Activated CD4-positive, CD25-positive, alpha-beta regulatory T cell treated with anti-CD3 and anti-CD28 coated beads, Interleukin-2, amount 50 U/mL, for 72 hours (primary cell): ENCODE measurements at regions not wholly inside any gene's neighbourhood (a gene's known extent, or its start where the extent isn't known, plus 50 kb on each side); places are given as distances from the start of the nearest gene placed in this dataset.

ENCODE experiments used
- DNase-seq: peaks from one replicate; pipeline ENCODE4 v3.0.0; 2021

DNA sequence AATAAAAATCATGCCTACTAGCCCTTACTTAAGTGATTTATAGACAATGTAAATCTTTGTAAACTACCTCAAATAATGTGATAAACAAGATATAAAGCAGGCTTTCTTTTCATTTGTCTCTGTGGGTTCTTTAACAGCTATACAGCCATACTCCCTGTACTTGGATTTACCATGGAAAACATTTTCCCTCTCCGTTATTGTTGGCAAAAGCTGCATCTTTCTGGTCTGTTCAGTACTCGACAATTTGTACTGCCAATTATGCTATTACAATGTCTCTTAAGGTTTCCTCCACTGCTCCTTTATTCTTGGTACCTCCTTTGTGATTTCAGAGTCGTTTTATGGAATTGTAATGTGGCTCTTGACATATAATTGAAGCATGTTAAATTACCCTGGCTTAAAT, 426.3 kb upstream of the PKDCC start:
- DNase-seq, result no peak

DNA sequence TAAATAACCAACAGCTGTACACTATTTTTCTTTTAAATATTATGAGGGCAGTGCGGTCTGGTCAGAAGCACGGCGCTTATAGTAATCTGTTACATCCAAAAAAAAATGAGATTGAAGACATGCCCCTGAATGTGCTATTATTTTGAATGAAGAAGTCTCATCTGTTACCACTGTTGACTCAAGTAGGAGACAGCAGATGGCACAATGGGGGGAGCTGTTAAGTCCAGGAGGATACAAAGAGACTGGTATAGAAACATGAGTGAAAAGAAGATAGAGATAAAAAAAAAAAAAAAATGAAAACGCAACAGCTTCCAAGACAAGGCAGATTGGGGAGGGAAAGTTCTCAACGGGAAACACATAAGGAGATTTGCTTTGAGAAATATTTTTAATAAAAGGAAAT, 425.5 kb upstream of the PKDCC start:
- no peak for DNase-seq

DNA sequence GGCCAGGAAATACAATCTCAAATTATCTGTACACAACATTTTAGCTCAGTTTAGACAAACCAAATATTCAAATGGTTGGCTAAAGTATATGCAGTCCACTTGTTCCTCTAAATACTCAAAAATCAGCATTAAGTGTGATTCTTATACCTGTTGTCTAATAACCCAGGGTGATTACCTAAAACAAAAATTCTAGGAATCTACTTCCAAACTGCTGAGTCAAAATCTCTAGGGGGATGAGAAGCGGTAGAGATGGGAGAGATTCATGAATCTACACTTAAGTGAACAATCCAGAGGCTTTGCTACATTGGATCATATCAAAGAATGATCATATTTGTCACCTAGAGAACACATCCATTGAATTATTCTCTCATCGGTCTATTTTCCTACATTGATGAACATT, 420.9 kb upstream of the PKDCC start:
- DNase-seq, result no peak

DNA sequence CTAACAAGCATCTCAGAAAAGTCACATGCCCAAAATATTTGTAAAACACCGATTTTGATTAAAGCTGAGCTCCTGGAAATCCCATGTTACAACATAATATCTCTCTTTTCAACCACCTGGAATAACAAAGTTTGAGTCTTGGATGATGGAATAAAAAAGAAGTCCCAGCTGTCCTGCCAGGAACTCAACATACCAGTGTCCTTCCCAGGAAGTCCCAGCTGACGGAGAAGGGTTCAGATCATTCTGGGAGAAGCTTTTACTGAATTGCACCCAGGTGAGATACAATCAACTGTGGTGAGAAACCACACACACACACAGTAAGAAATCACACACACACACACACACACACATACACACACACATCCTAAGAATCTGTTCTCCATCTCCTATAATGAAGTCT, 413.1 kb upstream of the PKDCC start:
- no peak for DNase-seq

DNA sequence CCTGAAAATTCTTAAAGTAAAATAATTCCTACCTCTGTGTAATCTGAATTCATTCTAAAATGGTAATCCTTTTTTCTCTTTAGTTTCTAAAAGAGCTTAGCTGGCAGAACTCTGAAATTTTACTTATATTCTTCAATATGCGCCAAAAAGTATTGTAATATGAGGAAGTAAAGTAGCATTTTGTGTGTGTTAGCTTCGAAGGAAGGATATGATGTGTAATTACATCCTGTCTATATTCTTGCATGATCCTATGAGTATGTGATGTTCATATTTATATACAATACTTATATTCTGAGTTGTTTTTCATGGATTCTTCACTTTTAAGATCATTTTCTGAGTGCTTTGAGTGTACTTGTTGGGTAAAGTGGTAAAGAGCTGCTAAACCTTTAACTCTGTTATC, 402.9 kb upstream of the PKDCC start:
- DNase-seq, result no peak

DNA sequence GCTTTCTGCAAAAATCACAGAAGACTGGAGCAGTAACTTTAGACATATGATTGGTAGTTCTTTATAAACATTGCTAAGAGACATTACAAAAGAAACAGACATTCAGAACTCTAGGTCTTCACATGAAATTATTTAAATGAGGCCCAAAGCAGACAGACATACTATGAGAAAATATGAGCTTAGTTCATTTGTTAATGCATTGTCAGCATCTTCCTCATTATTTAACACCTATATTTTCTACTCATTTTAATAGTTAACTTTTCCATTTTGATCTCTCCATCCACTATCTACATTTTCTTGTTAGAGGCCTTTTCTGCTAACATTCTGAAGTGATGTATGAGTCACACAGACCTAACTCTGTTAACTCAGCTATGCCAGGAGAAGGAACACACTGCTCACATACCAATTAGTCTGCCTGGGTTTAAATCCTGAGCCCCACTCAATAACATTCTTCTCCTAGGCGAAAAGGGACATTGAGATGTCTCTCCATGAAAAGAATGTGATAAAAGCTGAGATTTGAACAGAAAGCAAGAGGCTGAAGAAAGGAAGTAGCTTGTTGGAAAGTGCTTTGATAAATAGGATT, 400.3 kb upstream of the PKDCC start:
- no peak for DNase-seq

DNA sequence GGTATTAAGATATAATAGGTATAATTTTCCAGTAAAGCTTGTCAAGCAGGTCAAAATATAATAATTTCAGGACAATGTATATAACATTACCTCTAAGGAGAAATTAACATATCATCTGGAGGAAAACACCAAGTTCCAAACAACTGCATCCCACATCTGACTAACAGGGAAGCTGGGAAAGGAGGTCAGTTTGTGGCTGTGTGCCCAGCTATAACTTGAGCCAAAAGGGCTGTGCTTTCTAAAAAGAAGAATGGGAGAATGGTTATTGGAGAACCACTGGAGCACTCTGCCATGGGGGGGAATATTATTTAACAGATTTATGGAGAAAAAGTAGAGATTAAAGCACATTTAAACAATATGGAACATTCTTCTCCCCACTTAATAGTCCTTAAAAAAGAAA, 390.6 kb upstream of the PKDCC start:
- no peak for DNase-seq

DNA sequence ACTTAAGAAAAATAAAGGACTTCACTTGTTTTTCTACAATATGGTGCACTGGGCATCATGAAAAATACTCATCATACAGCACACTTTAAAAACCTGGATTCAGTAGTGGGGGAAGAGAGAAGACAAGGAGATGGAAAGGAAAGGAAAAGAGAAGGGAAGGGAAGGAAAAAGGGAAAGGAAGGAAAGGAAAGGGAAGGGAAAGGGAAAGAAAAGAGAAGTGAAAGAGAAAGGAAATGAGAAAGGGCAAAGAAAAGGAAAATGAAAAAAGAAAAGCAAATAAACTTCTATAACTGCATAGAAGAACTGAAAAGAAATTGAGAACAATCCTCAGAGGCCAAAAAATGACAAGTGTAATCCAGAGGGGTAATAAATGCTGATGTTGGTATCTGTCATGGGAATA, 388.1 kb upstream of the PKDCC start:
- DNase-seq, result no peak

DNA sequence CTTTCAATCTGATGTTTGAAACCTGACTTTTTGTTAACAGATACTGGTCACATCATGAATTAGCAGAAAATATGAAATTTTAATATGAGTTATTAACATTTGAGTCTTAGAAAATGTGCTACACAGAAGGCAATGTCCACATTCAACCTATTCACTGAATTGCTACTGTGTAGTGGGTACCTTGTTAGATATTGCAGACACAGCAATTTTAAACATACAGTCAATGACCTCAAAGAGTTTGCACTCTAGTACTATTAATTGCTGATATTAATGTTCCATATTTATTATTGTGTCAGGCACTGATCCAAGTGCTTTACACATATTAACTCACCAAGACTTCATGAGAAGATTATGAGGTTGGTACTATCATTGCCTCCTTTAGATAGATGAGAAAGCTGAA, 385.4 kb upstream of the PKDCC start:
- DNase-seq, result no peak

DNA sequence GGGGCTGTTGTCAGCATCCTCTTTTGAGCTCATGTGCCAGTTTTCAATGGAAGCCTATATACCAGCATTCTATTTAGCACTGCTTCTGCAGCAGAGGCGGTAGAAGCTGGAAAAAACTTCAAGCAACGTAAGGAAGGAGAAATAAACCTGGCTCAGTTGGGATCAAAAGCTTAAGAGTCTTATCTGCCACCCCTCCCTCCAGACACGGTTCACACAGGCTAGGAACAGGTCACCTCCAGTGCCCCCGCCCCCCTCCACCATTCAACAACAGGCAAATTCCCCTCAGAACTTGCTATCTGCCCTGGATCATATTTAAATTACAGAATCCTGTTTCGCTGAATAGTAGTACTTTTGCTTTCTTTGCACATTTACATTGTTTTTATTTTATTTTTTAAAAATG, 384.8 kb upstream of the PKDCC start:
- no peak for DNase-seq

DNA sequence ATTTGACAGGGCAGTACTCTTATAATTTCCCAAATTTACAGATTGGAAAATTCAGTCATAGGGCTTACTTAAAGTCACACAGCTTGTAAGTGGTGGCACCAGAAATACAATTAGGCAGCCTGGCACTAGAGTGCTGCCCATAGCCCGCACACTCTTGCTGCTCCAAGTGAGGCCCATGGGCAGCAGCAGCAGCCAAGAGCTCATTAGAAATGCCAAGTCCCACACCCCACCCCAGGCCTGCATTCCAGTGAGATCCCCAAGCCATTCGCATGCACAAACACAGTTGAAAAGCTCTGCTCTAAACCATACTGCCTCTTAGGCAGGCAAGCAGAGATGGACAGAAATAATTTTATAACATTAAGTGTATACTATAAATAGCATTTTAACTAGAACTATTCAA, 379.3 kb upstream of the PKDCC start:
- no peak for DNase-seq

DNA sequence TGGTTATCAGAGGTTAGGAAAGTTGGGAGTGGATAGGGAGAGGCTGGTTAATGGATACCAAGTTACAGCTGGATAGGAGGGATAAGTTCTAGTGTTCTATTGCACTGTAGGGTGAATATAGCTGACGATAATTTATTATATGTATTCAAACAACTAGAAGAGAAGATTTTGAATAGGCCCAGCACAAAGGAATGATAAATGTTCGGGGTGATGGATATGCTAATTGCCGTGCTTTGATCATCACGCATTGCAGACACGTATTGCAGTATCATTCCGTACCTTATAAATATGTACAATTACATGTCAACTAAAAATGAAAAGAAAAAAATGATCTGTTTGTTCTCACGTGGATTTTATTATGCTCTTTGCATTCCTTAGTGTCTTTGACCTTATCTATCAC, 369.2 kb upstream of the PKDCC start:
- no peak for DNase-seq

DNA sequence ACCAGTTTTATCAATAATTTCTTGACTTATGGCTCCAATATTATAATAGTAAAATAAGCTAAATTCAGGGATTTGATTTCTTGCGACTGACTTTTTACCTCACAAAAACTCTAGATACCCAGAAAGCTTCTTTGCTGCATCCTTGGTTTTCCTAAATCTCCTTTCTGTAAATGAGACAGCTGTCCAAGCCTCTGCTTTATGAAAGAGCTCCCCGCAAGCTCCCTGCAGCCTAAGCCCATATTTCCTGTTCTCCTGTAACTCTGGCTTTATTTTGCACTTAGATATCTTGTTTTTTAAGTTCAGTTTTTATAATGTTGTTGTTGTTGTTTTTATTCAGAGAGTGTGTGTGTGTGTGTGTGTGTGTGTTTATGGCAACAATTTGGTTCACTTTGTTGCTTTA, 361.7 kb upstream of the PKDCC start:
- no peak for DNase-seq

DNA sequence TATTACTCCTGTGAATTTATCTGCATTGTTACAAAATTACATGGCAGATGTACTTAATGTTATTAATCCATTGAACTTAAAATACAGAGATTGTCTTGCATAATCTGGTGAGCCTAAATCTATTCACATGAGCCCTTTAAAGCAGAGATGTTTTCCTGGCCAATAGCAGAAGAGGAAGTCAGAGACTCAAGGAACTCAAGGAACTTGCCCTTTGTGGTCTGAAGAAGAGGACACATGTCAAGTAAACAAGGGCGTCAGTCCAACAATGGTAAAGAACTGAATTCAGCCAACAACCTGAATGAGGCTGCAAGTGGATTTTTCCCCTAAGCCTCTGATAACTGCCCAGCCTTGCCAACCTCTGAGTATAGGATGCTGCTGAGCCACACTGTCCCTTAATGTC, 356.3 kb upstream of the PKDCC start:
- no peak for DNase-seq

DNA sequence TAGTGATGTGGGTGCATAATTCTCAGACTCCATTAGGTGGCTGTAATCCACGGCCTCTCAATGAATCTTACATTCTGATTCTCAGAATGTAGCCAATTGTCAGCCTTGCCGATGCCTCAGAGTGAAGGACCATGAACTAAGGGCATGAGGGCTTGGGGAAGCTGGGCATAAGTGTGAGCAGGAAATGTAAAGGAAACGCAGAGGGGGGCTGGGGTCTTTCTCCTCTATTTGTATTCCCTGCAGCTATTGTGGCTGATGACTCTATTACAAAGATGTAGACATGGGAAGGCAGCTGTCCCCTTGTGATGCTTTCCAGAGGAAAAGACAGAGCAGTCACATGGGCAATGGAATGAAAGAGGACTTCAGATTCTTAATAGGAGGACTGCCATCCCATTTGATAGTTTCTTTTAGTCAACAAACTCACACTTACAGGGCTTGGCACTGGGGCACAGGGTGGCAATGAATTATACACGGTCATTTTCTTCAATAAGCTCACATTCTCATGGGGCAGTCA, 353.2 kb upstream of the PKDCC start:
- DNase-seq, result no peak

DNA sequence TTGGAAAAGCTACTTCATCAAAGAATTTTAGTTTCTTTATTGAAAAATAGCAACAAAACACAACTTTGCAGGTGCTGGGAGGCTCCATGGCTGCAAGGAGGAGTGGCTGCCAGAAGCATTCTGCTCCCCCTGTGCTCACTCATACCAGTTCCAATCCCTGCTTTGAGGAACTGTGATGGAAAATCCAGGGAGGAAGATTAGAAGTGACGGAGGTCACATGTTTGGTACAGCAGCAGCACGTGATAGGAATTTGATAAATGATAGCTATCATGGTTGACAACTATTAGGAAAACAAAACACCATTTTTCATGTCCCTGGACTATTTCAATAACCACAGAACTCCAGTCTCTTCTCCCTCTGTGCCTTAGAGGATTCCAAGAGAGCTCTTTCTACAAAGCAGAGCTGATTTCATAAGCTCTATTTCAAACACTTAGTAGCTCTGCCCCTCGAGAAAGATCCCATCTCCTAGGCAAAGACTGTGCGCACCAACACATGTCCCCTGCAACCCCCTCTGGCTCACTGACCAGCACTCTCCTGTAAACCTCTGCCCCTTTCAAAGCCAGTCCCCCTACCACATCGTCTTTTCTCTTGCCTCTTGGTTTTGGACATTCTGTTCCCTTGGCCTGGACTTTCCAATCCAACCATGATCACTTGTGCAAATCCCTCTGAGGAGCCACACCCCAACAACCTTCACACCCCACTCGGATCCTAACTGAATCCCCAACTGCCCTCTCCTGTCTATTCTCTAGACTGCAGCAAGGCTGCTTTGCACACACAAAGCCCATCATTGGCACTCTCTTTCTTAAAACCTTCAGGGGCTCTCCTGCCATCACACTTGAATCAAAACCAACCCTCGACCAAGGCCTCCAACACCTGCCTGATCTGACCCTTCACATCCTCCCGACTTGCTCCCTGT, 352.4 kb upstream of the PKDCC start:
- DNase-seq, result no peak

DNA sequence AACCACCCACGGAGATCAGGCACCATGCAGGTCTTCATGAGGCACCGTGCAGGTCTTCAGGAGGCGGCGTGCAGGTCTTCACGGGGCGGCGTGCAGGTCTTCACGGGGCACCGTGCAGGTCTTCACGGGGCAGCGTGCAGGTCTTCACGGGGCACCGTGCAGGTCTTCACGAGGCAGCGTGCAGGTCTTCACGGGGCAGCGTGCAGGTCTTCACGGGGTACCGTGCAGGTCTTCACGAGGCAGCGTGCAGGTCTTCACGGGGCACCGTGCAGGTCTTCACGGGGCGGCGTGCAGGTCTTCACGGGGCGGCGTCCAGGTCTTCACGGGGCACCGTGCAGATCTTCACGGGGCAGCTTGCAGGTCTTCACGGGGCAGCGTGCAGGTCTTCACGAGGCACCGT, 350.4 kb upstream of the PKDCC start:
- no peak for DNase-seq

DNA sequence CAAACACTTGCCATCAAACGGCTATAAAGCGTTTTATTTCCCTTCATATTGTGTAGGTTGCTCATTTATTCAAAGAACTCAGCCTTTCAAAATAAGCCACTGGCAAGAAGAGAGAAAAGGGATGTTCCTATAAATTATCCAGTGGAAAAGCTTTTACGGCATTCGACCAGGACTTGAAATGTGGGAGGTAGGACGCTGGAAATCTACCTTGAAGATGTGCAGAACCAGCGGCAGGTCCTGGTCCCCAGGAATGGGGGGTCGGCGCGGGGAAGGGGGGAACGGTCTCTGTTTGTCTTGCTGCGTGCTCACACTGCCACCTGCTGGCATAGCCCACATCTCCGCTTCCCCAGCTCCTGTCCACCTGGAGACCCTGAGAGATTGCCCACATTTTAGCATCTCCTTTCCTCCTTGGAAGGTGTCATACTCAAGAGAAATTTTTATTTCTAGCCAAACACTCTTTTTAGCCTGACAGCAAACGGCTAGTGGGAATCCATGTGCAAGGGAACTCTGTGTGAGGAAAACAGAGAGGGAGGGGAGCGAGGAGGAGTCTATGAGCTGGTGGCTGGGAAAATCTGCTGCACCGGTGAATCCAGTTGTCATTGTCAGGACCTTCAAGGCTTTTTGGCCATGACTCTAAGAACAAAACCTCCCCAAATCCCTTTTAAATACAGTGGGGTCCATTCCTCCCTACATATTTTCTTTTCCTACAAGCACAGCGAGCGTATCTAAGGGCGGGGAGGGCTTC, 349.0 kb upstream of the PKDCC start:
- DNase-seq, result no peak

DNA sequence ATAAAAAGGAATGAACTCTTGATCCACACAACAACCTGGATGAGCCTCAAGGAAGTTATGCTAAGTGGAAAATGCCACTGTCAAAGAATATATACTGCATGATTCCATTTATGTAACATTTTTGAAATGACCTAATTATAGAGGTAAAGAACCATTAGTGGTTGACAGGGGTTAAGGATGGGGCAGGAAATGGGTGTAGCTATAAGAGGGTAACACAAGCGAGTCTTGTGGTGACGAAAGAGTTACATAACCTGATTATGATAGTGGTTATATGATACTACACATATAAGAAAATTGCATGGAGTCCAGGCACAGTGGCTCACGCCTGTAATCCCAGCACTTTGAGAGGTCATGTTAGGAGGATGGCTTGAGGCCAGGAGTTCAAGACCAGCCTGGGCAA, 346.6 kb upstream of the PKDCC start:
- no peak for DNase-seq

DNA sequence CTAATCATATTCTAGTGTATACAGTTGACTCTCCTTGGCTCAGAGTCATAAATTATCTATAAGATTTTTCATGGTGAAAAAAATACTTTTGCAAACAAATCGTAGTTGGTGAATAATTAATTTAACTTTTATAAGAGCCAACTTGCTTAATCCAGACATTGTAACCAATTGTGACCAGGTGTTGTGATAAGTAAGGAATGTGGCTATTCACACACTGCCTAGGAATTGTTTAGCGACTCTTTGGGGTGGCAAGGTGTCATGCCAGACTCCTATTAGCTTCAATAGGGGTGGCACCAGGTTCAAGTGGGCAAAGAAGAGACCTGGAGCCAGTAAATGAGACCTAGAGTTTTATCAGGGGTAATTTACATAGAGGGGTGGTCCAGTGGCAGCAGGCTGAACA, 344.7 kb upstream of the PKDCC start:
- no peak for DNase-seq

DNA sequence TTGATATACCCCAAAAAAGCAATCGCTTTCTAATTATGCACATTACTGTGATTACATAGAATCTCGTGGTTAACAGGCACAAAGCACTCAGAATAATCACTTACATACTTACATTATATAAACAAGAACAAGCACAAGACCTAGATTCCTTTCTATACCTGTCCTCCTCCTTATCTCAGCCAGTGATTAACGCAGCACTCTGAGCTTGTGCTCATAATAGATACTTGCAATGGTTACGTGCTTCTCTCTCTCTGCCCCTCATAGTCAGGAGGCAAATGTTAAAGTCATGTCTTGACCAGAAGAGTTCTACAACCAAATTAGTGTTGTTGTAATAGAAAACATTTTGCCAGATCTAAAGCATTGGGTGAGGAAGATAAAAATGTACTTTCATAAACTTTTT, 342.2 kb upstream of the PKDCC start:
- DNase-seq, result no peak

DNA sequence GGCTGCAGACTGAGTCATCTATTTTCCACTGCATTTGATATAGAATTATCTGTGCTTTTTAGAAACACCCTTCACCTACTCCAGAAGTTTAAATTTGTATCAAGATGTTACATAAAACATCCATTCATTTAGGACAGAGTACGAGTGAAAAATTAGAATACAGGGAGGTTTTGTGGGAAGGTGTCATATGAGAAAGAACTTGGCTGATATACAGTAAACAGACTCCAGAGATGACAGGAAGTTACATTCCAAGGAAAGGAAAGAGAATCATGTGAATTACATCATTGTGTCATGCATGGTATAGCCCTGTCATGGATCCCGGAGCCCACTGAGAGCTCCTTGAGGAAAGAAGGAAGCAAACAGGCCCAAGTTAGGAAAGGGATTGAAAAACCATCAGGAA, 341.5 kb upstream of the PKDCC start:
- DNase-seq, result no peak

DNA sequence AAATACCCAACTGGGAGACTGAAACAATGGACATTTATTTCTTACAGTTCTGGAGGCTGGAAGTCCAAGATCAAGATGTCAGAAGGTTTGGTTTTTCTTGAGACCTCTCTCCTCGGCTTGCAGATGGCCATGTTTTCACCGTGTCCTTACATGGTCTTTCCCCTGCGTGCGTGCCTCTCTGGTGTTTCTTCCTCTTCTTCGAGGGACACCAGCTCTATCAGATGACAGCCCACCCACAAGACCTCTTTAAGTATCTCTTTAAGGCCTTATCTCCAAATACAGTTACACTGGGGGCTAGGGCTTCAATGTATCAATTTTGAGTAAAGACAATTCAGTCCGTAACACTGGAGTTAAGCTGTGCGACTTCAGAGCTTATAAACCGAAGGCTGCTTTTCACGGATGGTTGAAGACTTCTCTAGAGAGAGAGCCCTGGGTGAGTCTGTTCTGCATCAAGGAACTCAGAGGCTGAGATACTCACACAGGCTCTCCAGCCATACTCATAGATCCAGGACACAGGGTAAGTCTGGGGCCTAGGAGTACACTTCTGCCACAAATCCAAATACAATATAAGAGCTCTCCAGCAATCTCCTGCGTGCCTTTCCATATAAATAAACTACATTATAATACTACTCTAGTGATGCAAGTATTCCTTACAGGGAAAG, 339.9 kb upstream of the PKDCC start:
- DNase-seq, result no peak
